ENCODE measurements at regions not wholly inside any gene's neighbourhood (a gene's known extent, or its start where the extent isn't known, plus 50 kb on each side); places are given as distances from the start of the nearest gene placed in this dataset.

- DNase-seq (no peak), ATAC-seq (no peak)
- no peak overlapping the region for H3K4me3 ChIP-seq
- no peaks in the 10 kb centered on the region for H3K4me1 ChIP-seq
- intact Hi-C loops (cut with DNase I): no loop called here
- no peak overlapping the region for H3K27ac ChIP-seq
- no peak for TF ChIP-seq CTCF (IDR thresholded peaks at IDR 0.05)
- no peaks in the 10 kb centered on the region for H3K9me3 ChIP-seq
- H3K36me3 ChIP-seq: no peaks in the 10 kb centered on the region
- peaks cover 0 to 3% of the 10 kb centered on the region in 2 donors for H3K27me3 ChIP-seq
Measured at GRCh38 chr7:156080596-156080995, 268.3 kb upstream of the SHH start.

- H3K27me3 ChIP-seq: peaks cover 0 to 3% of the 10 kb centered on the region in 2 donors
- H3K9me3 ChIP-seq: no peaks in the 10 kb centered on the region
- intact Hi-C loops (cut with DNase I): no loop called here
- no peak overlapping the region for H3K4me3 ChIP-seq
- no peaks in the 10 kb centered on the region for H3K4me1 ChIP-seq
- H3K27ac ChIP-seq: no peak overlapping the region
- H3K36me3 ChIP-seq: no peaks in the 10 kb centered on the region
- no peak for DNase-seq
- TF ChIP-seq CTCF (IDR thresholded peaks at IDR 0.05): no peak
- ATAC-seq: no peak
Measured at GRCh38 chr7:156080046-156080445, 267.8 kb upstream of the SHH start.

GRCh38 chr7:156079156-156079555, 266.9 kb upstream of the SHH start:
- ATAC-seq (no peak), DNase-seq (no peak)
- Histone ChIP-seq H3K9me3 (no peaks in the 10 kb centered on the region), H3K36me3 (no peaks in the 10 kb centered on the region), H3K4me1 (no peaks in the 10 kb centered on the region), H3K27ac (no peak overlapping the region), H3K4me3 (no peak overlapping the region), H3K27me3 (peaks cover 0 to 3% of the 10 kb centered on the region in 2 donors)
- intact Hi-C loops (cut with DNase I): no loop called here
- no peak for TF ChIP-seq CTCF (IDR thresholded peaks at IDR 0.05)

- TF ChIP-seq CTCF (IDR thresholded peaks at IDR 0.05): no peak
- ATAC-seq: no peak
- DNase-seq: no peak
- Histone ChIP-seq H3K36me3 (no peaks in the 10 kb centered on the region), H3K27me3 (no peaks in the 10 kb centered on the region), H3K4me1 (no peaks in the 10 kb centered on the region), H3K4me3 (no peak overlapping the region), H3K9me3 (no peaks in the 10 kb centered on the region), H3K27ac (no peak overlapping the region)
- intact Hi-C loops (cut with DNase I): no loop called here
Measured at GRCh38 chr7:156074982-156075615, 262.8 kb upstream of the SHH start.

GRCh38 chr7:156074084-156074483, 261.8 kb upstream of the SHH start:
- DNase-seq (peak in 1 of 4 donors; percentile 21), ATAC-seq (peak; percentile 16)
- Histone ChIP-seq H3K27me3 (no peaks in the 10 kb centered on the region), H3K27ac (no peak overlapping the region), H3K4me1 (no peaks in the 10 kb centered on the region), H3K9me3 (no peaks in the 10 kb centered on the region), H3K36me3 (no peaks in the 10 kb centered on the region), H3K4me3 (no peak overlapping the region)
- intact Hi-C loops (cut with DNase I): no loop called here
- TF ChIP-seq CTCF (IDR thresholded peaks at IDR 0.05): no peak

Measured in left lung (tissue), 4 donors.